Stimulated activated naive CD8-positive, alpha-beta T cell treated with anti-CD3 and anti-CD28 coated beads, Interleukin-15, Interleukin-2, amounts not matched to agents 100 U/mL and 50 U/mL, for 24 hours (primary cell): ENCODE measurements at regions not wholly inside any gene's neighbourhood (a gene's known extent, or its start where the extent isn't known, plus 50 kb on each side); places are given as distances from the start of the nearest gene placed in this dataset.

Experiments
- ATAC-seq: fragments of 150-1000 bp; cut with Tn5 transposase; one replicate; pipeline ENCODE4 v1.10.0; 2021
- DNase-seq: peaks from one replicate; pipeline ENCODE4 v3.0.0; 2021

DNA sequence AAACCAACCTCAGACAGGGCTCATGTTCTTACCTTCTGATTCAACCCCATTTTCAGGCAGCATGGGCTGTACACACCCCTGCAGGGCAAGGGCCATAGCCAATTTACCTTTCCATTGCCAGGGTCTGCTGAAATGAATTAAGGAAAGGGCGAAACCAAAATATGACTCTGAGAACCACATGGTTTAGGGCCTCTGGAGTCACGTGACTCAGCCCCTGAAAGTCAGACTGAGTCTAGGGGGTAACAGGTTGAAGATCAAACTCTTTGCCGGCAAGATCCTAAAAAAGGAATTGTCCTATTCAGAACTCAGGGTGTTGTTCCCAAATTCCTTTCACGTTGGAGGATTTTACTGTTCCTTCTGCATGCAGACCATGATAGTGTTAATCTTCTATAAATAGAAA is 118.9 kb downstream of the RAB11FIP2 start:
- no peak for ATAC-seq
- DNase-seq: no peak

DNA sequence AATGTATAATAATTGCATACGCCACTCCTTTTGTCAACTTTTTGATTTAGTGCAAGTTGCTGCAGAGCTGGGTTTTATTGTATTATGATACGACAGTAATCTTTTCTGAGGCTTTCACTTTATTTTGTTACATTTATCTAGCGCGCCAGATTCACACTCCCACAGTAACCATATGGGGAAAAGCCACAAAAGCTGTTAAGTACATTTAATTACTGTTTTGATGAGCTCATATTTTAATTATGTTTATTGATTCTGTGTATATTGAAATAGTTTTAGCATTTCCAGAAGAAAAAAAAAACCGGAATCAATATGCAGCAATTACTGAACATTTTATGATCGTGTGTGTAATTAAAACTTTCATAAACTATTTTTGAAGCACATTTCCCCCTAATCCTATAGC is 118.5 kb downstream of the RAB11FIP2 start:
- DNase-seq (no peak), ATAC-seq (no peak)

DNA sequence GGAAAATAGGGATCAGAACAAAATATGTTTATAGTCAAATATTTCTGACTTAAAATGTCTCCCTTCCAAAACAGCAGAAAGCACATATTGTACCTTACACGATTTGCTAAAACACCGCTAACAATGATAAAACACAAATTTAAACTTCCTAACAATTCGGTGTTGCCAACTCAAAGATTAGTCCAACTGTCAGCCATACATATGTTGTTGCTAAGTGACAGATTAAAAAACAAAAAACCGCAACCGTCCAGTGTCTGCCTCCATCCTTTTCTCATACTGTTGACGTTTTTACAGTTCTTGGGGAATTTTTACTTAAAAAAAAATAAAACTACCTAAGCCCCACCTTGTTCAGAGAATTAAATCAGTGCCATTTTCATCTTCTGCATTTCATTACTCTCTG is 118.0 kb downstream of the RAB11FIP2 start:
- ATAC-seq: no peak
- DNase-seq: no peak

DNA sequence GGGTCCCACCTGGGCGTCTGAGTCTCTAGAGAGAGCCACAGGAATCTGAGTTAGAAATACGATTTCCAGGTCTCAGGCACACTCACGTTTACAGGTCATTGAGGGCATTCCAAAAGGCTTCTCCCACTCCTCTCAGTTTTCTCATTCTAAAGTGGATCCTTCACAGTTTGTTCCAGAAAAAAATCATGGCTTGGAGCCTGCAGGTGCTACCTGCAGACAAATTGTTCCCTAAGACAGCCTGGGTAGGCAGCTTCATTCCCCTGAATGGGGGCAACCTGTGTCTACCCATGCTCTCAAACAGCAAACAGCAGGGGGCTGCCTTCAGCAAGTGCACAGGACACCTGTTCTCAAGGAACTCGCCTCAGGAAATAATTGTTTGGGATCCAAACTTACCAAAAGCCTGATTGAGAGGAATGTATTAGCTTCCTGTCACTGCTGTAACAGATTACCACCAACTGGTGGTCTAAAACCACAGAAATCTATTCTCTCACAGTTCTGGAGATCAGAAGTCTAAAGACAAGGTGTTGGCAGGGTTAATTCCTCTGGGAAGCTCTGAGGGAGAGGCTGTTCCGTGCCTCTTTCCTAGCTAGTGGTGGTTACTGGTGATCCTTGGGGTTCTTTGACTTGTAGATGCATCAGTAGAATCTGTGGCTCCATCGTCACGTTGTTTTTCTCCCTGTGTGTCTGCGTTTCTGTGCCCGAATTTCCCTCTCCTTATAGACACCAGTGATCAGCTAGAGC is 117.2 kb downstream of the RAB11FIP2 start:
- DNase-seq: no peak
- no peak for ATAC-seq

DNA sequence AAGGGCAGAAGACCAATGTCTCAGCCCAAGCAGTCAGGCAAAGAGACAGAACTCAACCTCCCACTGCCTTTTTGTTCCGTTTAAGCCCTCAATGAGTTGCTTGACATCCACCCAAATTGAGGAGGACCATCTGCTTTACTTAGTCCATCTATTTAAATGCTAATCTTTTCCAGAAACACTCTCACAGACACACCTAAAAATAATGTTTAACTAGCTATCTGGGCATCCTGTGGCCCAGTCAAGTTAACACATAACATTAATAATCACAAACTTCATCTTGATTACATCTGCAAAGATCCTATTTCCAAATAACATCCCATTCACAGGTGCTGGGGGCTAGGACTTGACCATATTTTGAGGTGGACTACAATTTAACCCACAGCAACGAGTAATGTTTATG is 115.7 kb downstream of the RAB11FIP2 start:
- DNase-seq: no peak
- ATAC-seq: no peak

DNA sequence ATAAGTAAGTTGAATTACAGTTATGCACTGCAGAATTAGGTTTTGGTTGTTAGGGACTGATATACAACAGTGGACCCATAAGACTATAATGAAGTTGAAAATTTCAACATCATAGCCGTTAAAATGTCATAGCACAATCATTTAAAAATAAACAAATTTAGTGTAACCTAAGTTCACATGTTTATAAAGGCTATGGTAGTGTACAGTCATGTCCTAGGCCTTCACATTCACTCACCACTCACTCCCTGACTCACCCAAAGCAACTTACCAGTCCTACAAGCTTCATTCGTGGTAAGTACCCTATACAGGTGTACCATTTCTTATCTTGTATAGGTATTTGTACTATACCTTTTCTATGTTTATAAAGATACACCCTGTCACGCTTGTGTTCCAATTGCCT is 113.7 kb downstream of the RAB11FIP2 start:
- DNase-seq: no peak
- no peak for ATAC-seq

DNA sequence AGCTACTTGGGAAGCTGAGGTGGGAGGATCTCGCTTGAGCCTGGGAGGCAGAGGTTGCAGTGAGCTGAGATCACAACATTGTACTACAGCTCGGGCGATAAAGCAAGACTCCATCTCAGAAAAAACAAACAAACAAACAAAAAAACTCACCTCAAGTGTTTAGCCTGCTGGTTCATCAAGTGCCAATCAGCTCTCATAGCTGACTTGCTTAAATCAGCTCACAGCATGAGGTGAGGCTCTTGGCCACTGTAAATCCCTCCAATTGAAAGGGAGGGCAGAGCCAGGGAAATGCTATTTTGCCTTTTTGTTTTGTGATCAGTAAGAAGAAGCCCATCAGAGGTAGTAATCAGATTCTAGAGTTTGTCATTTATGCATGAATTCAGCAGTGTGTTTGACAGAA is 112.3 kb downstream of the RAB11FIP2 start:
- ATAC-seq (no peak), DNase-seq (no peak)

DNA sequence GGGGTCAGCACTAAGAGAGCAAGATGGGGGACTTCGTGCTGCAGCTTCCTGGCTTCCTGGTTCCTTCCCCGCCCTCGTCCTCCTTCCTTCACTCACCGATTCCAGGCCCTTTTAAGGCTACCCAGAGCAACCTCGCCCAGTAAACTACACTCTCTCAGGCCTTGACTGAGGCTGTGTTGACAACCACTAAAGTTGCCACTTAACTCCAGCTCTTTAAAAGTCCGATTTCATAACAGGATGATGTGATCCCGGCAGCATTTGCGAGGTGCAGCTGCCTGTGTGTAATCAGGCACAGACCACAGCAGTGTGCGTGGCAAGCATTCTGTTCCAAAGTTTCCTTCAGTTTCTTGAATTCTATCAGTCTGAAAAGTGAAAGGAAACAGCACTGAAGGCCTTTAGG is 110.6 kb downstream of the RAB11FIP2 start:
- DNase-seq (no peak), ATAC-seq (no peak)

DNA sequence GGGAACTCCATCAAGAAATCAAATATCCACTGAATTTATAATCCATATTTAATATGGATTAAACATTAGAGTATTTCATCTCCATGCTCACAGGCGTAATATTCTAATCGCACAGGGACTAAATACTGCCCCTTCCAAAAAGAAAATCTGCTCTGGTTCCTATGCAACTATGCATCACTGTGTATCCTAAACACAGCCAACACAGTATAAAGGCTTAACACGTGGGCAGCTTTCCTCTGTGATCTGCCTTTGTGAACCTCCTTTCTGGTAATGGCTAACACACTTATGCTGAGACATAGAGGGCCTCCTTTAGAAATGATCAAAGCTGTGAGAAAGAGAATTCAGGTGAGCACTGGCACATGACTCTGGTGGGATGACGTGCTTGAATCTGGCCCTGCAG is 110.2 kb downstream of the RAB11FIP2 start:
- ATAC-seq (no peak), DNase-seq (no peak)

DNA sequence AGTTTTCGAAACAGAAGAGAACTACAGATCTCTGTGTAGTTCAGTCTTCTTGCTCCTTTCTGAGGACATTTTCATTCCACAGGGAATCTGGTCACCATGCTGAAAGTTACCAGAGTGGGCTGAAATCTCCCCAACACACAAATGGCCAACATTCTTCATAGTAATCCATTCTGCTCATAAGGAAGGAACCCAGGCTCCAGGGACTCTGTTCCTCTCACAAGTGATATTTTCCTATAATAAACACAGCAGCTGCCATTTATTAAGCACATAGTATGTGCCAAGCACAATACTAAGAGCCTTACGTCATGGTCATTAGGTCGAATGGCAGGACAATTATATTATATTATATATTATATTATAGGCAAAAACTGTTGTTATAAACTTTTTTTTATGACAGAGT is 109.8 kb downstream of the RAB11FIP2 start:
- ATAC-seq (no peak), DNase-seq (no peak)

DNA sequence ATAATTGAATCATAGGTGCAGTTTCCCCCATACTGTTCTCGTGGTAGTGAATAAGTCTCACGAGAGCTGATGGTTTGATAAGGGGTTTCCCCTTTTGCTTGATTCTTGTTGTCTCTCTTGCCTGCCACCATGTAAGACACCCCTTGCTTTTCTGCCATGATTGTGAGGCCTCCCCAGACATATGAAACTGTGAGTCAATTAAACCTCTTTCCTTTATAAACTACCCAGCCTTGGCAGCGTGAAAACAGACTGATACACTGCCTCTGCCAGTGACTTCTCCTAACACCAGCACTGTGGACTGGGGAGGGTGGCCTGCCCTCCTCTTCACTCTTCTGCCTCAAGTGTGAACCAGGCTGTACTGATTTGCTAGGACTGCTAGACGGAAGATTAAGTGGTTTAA is 108.6 kb downstream of the RAB11FIP2 start:
- DNase-seq: peak; percentile 9

DNA sequence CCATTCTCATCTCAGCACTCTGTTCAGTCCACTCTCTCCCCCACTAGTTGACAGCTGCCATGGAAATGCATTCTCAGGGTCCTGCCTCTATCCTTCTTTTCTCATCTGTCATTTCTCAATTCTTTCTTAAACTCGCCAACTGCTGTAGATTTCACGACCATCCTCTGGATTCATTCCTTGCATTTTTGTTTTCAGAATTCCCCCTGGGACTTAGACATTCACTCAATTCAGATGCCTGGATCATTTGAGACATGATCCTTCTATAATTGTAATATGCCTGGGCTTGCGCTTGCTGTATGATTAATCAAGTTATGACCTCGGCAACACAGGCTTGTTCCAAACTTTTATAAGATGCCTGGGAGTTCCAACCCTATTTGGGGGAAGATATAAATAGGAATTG is 104.5 kb downstream of the RAB11FIP2 start:
- no peak for ATAC-seq

More for the DNA sequence above, 108.6 kb downstream of the RAB11FIP2 start:
- ATAC-seq: peak; percentile 81

DNA sequence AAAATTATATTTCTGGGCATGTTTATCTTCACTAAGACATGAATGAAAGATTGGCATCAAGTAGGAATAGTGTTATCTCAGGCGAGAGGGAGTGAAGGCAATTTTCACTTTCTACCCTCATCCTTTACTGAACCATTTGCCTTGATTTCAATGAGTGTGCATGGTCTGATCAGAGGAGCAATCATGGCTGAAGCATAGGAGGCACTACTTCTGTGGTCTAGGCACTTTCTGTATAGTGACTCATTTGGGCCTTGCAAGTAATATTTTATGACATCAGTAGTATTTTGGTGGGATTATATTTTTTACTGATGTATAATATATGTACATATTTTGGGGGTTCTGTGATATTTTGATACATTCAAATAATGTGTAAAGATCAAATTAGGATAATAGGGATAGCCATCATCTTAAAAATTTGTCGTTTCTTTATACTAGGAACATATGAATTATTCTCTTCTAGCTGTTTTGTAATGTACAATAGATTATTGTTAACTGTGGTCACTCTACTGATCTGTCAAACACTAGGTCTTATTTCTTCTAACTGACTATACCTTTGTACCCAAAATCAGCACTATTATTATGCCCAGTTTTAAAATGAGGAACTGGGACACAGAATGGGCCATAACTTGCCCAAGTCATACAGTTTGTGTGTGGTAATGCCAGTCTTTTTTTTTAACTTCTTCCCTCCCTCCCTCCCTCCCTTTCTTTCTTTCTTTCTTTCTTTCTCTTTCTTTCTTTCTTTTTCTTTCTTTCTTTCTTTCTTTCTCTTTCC is 101.9 kb downstream of the RAB11FIP2 start:
- no peak for DNase-seq
- no peak for ATAC-seq

More for the DNA sequence above, 104.5 kb downstream of the RAB11FIP2 start:
- no peak for DNase-seq

DNA sequence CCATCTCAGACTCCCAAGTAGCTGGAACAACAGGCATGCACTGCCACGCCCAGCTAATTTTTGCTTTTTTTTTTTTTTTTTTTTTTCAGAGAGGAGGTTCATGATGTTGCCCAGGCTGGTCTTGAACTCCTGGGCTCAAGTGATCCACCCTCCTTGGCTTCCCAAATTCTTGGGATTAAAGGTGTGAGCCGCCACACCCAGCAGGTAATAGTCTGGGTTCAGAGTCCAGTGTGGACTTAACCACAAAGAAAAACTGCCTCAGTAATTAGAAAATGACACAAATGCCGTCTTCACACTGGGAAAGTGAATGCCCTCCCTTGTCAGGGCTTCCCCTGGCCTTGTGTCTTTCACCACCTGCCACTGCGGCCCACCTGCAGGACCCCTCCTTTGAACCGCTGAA is 101.1 kb downstream of the RAB11FIP2 start:
- ATAC-seq: no peak
- DNase-seq: no peak

DNA sequence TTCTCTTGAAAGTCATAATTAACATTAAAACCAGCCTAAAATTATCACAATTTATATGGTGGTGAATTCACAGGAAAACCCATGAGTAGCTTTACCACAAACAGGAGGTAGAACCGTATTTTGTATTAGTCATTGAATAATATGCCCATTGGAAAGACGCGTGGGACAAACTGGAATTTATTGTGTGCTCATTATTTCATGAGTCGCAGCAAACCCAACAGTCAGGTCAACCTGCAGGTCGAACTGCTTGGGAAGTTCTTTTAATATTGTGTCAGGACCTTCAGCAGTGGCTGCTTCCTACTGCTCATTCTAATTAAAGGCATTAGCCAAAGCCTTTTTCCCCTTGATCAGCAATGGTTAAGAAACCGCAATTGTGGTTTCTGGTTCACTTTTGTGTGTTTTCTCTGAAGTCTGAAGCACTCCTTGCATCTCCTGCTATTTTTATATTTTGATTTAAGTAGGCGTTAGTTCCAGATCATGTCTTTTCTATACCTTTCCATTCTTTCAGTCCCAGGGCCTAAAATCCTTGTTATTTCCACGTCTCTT is 100.1 kb downstream of the RAB11FIP2 start:
- ATAC-seq (no peak), DNase-seq (no peak)

DNA sequence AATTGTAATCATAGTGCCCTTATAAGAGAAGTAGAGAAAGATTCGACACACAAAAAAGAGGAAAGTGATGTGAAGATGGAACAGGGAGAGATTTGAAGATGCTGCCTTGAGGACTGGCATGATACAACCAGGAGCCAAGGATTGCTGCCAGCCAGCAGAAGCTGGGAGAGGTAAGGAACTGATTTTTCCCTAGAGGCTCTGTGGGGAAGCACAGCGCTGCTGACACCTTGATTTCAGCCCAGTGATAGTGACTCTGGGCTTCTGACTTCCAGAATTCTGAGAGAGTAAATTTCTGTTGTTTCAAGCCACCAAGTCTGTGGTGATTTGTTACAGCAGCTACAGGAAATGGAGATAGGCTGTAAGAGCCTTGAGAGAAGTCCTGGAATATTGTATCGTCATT is 98.2 kb downstream of the RAB11FIP2 start:
- DNase-seq (no peak), ATAC-seq (no peak)

DNA sequence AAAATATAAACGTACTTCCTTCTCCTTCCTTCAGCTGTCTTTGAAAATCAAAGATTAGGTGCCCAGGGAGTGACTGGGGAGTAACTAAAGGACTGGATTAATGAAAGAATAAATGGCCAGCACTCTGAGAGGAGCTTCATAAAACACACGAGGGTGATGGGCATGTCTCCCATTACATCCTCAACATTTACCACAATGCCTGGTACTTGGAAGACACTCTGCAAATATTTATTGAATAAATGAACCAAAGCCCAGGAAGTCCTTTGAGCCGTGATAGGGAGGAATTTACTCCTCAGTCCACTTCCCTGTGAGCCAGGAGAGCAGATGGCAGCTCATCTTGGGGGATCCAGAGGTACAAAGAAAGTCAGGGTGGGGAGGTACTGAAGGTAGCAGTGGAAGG is 96.3 kb downstream of the RAB11FIP2 start:
- no peak for ATAC-seq
- no peak for DNase-seq
